ENCODE measurements at regions not wholly inside any gene's neighbourhood (a gene's known extent, or its start where the extent isn't known, plus 50 kb on each side); places are given as distances from the start of the nearest gene placed in this dataset.

- intact Hi-C loops (cut with DNase I): no loop called here
- Histone ChIP-seq H3K9me3 (no peaks in the 10 kb centered on the region), H3K4me3 (no peak overlapping the region), H3K27ac (replicated peaks in 1 of 4) (no peak overlapping the region), H3K4me1 (no peaks in the 10 kb centered on the region), H3K36me3 (no peaks in the 10 kb centered on the region), H3K27me3 (no peaks in the 10 kb centered on the region)
- TF ChIP-seq POLR2A (IDR thresholded peaks at IDR 0.05; ENCODE audit: low read depth): no peak
- no peak for TF ChIP-seq EP300 (IDR thresholded peaks at IDR 0.05)
- TF ChIP-seq CTCF (IDR thresholded peaks at IDR 0.05): no peak
- TF ChIP-seq POLR2AphosphoS5 (IDR thresholded peaks at IDR 0.05): no peak
- WGBS: 67% methylated on average over 3 of the region's 3 CpGs
- no peak for DNase-seq (ENCODE audit: extremely low spot score)
Observed at GRCh38 chr10:108775911-108776475, 1147.3 kb downstream of the XPNPEP1 start.

GRCh38 chr10:108771106-108771505 lies 1152.2 kb downstream of the XPNPEP1 start:
- intact Hi-C loops (cut with DNase I): no loop called here
- no peak overlapping the region for H3K4me3 ChIP-seq
- no peak for TF ChIP-seq POLR2AphosphoS5 (IDR thresholded peaks at IDR 0.05)
- no peak for TF ChIP-seq EP300 (IDR thresholded peaks at IDR 0.05)
- TF ChIP-seq POLR2A (IDR thresholded peaks at IDR 0.05; ENCODE audit: low read depth): no peak
- TF ChIP-seq CTCF (IDR thresholded peaks at IDR 0.05): no peak
- H3K27ac ChIP-seq (replicated peaks in 1 of 4): no peak overlapping the region
- H3K27me3 ChIP-seq: no peaks in the 10 kb centered on the region
- no peak for DNase-seq (ENCODE audit: extremely low spot score)
- no peaks in the 10 kb centered on the region for H3K36me3 ChIP-seq
- H3K4me1 ChIP-seq: no peaks in the 10 kb centered on the region
- H3K9me3 ChIP-seq: no peaks in the 10 kb centered on the region

- no peak for TF ChIP-seq POLR2AphosphoS5 (IDR thresholded peaks at IDR 0.05)
- TF ChIP-seq EP300 (IDR thresholded peaks at IDR 0.05): no peak
- TF ChIP-seq CTCF (IDR thresholded peaks at IDR 0.05): no peak
- no peak for TF ChIP-seq POLR2A (IDR thresholded peaks at IDR 0.05; ENCODE audit: low read depth)
- H3K27ac ChIP-seq (replicated peaks in 1 of 4): no peak overlapping the region
- no peaks in the 10 kb centered on the region for H3K4me1 ChIP-seq
- intact Hi-C loops (cut with DNase I): no loop called here
- no peak overlapping the region for H3K4me3 ChIP-seq
- DNase-seq (ENCODE audit: extremely low spot score): no peak
- no peaks in the 10 kb centered on the region for H3K27me3 ChIP-seq
- no peaks in the 10 kb centered on the region for H3K9me3 ChIP-seq
- no peaks in the 10 kb centered on the region for H3K36me3 ChIP-seq
- WGBS: 91% methylated on average over 1 of the region's 1 CpG
Observed at GRCh38 chr10:108765794-108766193, 1157.5 kb downstream of the XPNPEP1 start.

- TF ChIP-seq EP300 (IDR thresholded peaks at IDR 0.05) (no peak), POLR2A (IDR thresholded peaks at IDR 0.05; ENCODE audit: low read depth) (no peak), CTCF (IDR thresholded peaks at IDR 0.05) (no peak), POLR2AphosphoS5 (IDR thresholded peaks at IDR 0.05) (no peak)
- WGBS: 78% methylated on average over 1 of the region's 1 CpG
- intact Hi-C loops (cut with DNase I): no loop called here
Observed at GRCh38 chr10:108757946-108758345, 1165.4 kb downstream of the XPNPEP1 start.

GRCh38 chr10:108755646-108756045 lies 1167.7 kb downstream of the XPNPEP1 start:
- Histone ChIP-seq H3K27ac (replicated peaks in 1 of 4) (no peak overlapping the region), H3K4me3 (no peak overlapping the region), H3K27me3 (no peaks in the 10 kb centered on the region), H3K36me3 (no peaks in the 10 kb centered on the region), H3K4me1 (no peaks in the 10 kb centered on the region), H3K9me3 (no peaks in the 10 kb centered on the region)
- intact Hi-C loops (cut with DNase I): no loop called here
- WGBS: 76% methylated on average over 1 of the region's 1 CpG
- DNase-seq (ENCODE audit: extremely low spot score): no peak
- TF ChIP-seq POLR2A (IDR thresholded peaks at IDR 0.05; ENCODE audit: low read depth) (no peak), POLR2AphosphoS5 (IDR thresholded peaks at IDR 0.05) (no peak), EP300 (IDR thresholded peaks at IDR 0.05) (no peak), CTCF (IDR thresholded peaks at IDR 0.05) (no peak)

More at GRCh38 chr10:108757946-108758345, 1165.4 kb downstream of the XPNPEP1 start:
- DNase-seq (ENCODE audit: extremely low spot score): no peak
- no peaks in the 10 kb centered on the region for H3K36me3 ChIP-seq
- H3K27ac ChIP-seq (replicated peaks in 1 of 4): no peak overlapping the region
- no peaks in the 10 kb centered on the region for H3K4me1 ChIP-seq
- no peaks in the 10 kb centered on the region for H3K9me3 ChIP-seq
- H3K4me3 ChIP-seq: no peak overlapping the region
- H3K27me3 ChIP-seq: no peaks in the 10 kb centered on the region
